Spleen (tissue), 7 donors: ENCODE measurements at regions not wholly inside any gene's neighbourhood (a gene's known extent, or its start where the extent isn't known, plus 50 kb on each side); places are given as distances from the start of the nearest gene placed in this dataset.

Experiments
- POLR2A ChIP-seq, 3 donors: fragments of 450-650 bp; IDR thresholded peaks; one replicate each; pipeline ENCODE4 v1.5.1; 2017; ENCODE audit warnings: antibody characterized with exemption in 3 of 3, mild to moderate bottlenecking in 1 of 3
- POLR2AphosphoS5 ChIP-seq, 3 donors: sonication (generic); formaldehyde crosslinking; IDR thresholded peaks; one replicate each; pipeline ENCODE4 v1.5.1; 2017; ENCODE audit warnings: antibody characterized with exemption in 3 of 3
- TF ChIP-seq, protein P1 (sequence below), 11 experiments: fragments of 200-600 bp in 7 of 11; fragments of 450-650 bp in 4 of 11; sonication (generic) in 4 of 11; IDR thresholded peaks in 8 of 11; conservative IDR thresholded peaks in 3 of 11; 1 replicate in 7 of 11; 2 replicates in 4 of 11; pipeline versions ENCODE4 v1.4.0 to v1.8.0; 2016 to 2021; ENCODE audit warnings: antibody characterized with exemption in 11 of 11, inconsistent platforms in 4 of 11, mild to moderate bottlenecking in 1 of 11
- donor health status: DM: no; HTN: no; CAD: no; lungs with moderate emphysema.
- donor health status: DM: no; HTN: no; CAD: no.
- donor health status: DM: no; HTN: no; CAD: no.

DNA sequence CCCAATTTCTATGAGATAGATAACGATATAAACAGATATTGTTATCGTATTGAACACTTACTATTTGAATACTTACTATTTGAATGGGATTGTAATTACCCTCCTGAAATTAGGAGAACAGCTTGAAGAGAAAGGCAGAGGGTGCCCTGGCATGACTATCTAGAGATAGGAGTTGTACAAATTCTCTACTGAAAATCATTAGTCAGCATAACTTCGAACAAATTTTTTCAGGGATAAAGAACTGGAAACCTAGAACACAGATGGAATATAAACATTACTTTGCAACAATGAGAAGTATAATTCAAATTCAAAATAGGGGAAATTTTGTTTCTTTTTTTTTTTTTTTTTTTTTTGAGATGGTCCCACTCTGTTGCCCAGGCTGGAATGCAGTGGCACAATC is 1096.8 kb downstream of the C4orf33 start:
- TF ChIP-seq, protein P1, sequence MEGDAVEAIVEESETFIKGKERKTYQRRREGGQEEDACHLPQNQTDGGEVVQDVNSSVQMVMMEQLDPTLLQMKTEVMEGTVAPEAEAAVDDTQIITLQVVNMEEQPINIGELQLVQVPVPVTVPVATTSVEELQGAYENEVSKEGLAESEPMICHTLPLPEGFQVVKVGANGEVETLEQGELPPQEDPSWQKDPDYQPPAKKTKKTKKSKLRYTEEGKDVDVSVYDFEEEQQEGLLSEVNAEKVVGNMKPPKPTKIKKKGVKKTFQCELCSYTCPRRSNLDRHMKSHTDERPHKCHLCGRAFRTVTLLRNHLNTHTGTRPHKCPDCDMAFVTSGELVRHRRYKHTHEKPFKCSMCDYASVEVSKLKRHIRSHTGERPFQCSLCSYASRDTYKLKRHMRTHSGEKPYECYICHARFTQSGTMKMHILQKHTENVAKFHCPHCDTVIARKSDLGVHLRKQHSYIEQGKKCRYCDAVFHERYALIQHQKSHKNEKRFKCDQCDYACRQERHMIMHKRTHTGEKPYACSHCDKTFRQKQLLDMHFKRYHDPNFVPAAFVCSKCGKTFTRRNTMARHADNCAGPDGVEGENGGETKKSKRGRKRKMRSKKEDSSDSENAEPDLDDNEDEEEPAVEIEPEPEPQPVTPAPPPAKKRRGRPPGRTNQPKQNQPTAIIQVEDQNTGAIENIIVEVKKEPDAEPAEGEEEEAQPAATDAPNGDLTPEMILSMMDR (IDR thresholded peaks at IDR 0.05 in 8 of 11, conservative IDR thresholded peaks at IDR 0.05 in 3 of 11), result no peak
- TF ChIP-seq POLR2A (IDR thresholded peaks at IDR 0.05) (no peak), POLR2AphosphoS5 (IDR thresholded peaks at IDR 0.05) (no peak)
